ENCODE measurements at regions not wholly inside any gene's neighbourhood (a gene's known extent, or its start where the extent isn't known, plus 50 kb on each side); places are given as distances from the start of the nearest gene placed in this dataset.

GRCh38 chr2:104501342-104501741 is 352.6 kb upstream of the POU3F3 start:
- TF ChIP-seq EZH2 (IDR thresholded peaks at IDR 0.05; ENCODE audit: insufficient read depth, poor library complexity, severe bottlenecking), result no peak
- TF ChIP-seq EZH2phosphoT487 (IDR thresholded peaks at IDR 0.05; ENCODE audit: insufficient read depth, low read depth), result no peak

All from GM23248 (cell line).